ENCODE measurements at regions not wholly inside any gene's neighbourhood (a gene's known extent, or its start where the extent isn't known, plus 50 kb on each side); places are given as distances from the start of the nearest gene placed in this dataset.
"Not testable (repeated sequence)": the region's sequence is repeated elsewhere in the genome, so short reads cannot be mapped to it uniquely, and the experiment has no call there.

- no peak for DNase-seq
These were observed 253.9 kb downstream of the AGTPBP1 start for GRCh38 chr9:85487872-85488271.

- DNase-seq, result no peak
These were observed 257.5 kb downstream of the AGTPBP1 start for GRCh38 chr9:85484235-85484634.

GRCh38 chr9:85483208-85483607 is 258.5 kb downstream of the AGTPBP1 start:
- no peak for DNase-seq

DNA sequence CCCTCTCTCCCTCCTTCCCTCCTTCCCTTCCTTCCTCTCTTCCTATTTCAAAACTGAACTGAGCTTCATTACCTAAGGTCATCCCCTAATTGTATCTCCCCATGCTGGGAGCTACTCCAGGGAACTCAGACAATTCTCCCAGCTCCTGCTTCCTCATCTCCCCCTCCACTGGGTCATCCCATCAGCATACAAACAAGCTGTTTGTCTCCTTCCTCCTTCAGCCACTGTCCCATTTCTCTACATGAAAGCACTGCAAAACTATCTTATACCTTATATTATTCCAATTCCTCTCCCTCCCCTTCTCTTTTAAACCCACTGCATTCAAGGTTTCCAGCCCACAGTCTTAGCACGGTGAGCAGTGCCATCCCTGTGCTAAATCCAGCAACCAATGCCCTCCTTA is 262.4 kb downstream of the AGTPBP1 start:
- no peak for DNase-seq

- DNase-seq, result no peak
These were observed 262.9 kb downstream of the AGTPBP1 start for GRCh38 chr9:85478847-85479246.

DNA sequence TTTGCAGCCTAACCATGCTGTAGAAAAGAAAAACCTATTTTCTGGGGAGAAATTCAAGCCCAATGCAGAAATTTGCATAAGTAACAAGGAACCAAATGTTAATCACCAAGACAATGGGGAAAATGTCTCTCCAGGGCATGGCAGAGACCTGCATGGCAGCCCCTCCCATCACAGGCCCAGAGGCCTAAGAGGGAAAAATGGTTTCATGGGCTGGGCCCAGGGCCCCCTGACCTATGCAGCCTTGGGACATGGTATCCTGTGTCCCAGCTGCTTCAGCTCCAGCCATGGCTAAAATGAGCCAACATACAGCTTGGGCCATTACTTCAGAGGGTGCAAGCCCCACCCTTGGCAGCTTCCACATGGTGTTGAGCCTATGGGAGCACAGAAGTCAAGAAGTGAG is 266.9 kb downstream of the AGTPBP1 start:
- DNase-seq, result not testable (repeated sequence)

DNA sequence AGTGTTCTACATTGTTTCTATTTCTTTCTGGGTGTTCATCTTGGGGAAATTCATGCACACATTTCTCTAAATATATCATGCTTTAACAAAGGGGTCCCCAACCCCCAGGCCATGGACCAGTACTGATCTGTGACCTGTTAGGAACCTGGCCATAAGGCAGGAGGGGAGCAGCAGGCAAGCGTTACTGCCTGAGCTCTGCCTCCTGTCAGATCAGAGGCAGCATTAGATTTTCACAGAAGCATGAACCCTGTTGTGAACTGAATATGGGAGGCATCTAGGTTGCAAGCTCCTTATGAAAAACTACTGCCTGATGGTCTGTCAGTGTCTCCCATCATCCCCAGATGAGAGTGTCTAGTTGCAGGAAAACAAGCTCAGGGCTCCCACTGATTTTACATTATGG is 270.0 kb downstream of the AGTPBP1 start:
- no peak for DNase-seq

DNA sequence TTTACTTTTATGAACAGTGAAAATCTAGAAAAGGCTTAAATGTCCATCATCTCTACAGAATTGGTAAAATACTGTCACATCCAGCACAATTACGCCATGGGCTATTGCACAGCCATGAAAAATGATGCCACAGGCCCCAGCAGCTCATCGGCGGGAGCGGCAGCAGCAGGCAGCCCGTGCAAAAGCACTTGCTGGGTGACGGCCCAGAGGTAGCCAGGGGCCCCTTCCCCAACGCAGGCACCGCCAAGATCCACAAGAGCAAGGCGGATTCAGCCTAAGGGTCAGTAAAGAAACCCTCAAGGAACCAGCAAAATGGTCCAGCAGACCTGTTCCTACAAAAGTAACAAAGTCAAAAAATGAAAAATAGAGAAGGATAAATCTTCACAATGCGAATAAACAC is 272.7 kb downstream of the AGTPBP1 start:
- no peak for DNase-seq

DNA sequence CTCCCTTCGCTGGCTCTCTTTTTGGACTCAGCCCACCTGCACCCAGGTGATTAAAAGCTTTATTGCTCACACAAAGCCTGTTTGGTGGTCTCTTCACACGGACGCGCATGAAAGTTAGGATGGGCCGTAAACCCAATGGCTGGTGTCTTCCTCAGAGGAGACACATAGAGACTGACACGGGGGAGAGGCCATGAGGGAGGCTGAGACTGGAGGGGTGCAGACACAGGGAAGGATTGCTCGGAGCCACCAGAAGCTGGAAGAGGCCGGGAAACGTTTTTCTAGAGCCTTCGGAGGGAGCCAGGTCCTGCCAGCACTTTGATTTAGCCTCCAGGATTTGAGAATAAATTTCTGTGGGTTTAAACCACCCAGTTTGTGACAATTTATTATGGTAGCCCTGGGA is 274.9 kb downstream of the AGTPBP1 start:
- DNase-seq, result no peak

GRCh38 chr9:85458114-85458864 is 283.5 kb downstream of the AGTPBP1 start:
- not testable (repeated sequence) for DNase-seq

DNA sequence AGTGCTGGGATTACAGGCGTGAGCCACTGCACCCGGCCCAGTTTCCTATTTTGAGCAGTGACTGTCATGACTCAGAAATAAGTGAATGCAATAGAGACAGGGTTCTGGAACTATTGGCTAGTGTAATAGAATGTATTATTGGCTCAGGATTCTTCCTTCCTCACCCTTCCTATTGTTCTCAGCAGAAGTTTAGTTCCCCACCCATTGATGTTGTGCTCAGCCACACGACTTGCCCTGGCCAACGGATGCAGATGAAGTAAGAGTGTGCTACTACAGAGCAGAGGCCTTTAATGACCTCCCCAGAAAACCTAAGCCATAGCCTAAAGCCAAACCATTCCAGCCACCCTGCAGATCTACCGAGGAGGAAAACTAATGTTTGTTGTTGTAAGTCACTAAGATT is 287.9 kb downstream of the AGTPBP1 start:
- DNase-seq, result no peak

DNA sequence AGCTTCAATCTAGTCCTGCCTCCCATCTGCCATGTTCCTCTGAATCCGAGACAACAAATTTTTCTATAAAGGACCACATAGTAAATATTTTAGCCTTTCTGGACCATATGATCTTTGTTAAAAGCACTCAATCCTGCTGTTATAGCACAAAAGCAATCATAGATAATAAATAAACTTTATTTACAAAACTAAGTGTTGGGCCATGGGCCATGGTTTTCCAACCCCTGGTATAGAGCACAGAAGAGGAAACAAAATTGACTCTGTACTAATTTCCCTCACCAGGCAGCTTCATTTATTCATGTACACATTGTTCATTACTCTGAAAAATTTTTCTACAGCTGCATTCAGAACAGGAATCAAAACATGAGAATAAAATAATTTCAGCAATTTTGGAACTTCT is 288.9 kb downstream of the AGTPBP1 start:
- no peak for DNase-seq

- DNase-seq, result no peak
These were observed 290.1 kb downstream of the AGTPBP1 start for GRCh38 chr9:85451680-85452079.

GRCh38 chr9:85445887-85446286 is 295.9 kb downstream of the AGTPBP1 start:
- no peak for DNase-seq

GRCh38 chr9:85444243-85444642 is 297.5 kb downstream of the AGTPBP1 start:
- no peak for DNase-seq

GRCh38 chr9:85443190-85443598 is 298.6 kb downstream of the AGTPBP1 start:
- DNase-seq, result no peak

DNA sequence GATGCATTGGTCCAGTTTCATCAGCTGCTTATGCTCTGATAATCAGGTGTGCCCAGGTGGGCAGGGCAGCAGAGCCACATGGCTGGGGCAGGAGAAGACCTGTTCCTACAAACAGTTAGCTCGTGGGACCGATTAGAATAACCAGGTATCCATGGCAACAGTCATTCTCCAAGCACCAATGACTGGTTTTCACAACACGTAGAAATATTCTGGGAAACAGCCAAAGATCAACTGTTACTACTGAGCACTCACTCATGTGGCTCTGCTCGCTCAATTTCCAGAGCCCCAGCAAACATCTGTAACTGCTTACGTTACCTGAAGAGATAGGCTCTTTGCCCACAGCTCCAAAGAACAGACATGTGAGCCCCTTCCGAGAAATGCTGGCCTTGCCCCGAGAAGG is 302.0 kb downstream of the AGTPBP1 start:
- no peak for DNase-seq

GRCh38 chr9:85433956-85434355 is 307.8 kb downstream of the AGTPBP1 start:
- not testable (repeated sequence) for DNase-seq

GRCh38 chr9:85433551-85433950 is 308.2 kb downstream of the AGTPBP1 start:
- DNase-seq, result not testable (repeated sequence)

- DNase-seq, result no peak
These were observed 308.7 kb downstream of the AGTPBP1 start for GRCh38 chr9:85433046-85433445.

DNA sequence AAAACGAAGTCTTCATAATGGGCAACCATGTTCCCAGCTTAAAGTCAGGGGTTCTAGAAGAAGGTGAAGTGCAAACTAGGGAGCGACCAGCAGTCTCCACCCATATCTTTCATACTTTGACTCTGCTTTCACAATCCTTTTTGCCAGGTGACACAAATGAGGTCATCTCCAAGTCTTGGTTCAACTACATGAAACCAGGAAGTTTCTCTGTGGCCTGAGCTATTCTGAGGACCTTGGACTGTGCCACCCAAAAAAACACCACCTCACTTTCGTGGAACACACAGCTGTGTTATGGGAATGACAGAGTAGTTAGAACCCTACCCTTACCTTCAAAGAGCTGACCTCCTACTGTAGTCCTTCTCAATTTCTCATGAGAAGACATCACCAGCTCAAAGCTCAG is 309.2 kb downstream of the AGTPBP1 start:
- no peak for DNase-seq

DNA sequence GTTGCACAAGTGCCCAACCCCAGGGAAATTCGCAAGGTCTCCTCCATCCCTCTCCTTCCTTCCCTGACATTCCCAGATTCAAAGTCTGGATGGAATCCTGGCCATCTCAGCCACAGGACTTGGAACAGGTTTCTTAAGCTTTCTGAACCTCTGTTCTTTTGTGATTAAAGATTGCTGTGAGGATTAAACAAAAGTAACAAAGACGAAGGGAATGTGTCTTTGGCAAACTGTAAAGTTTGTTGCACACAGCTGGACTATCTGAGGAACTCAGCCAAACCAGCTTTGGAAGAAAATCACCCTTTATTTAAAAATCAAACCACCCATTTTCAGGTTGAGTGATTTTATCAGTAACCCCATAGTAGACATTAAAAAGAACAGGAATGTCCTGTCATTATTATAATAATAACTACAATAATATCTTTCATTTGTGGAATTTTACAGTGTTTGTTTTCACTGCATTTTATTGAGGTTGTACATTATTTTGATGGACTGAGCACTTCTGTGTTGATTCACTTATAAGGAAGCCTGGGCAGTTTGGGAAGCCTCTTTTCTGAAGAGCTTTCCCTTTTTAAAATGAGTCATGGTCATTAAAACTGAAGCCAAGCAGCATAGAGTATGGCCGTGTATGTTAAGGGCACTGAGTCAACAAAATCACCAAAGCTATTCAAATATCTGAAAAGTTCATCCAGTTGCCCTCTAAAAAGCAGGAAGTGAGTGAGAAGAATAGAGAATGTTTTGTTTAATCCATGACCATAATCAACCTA is 310.2 kb downstream of the AGTPBP1 start:
- no peak for DNase-seq

DNA sequence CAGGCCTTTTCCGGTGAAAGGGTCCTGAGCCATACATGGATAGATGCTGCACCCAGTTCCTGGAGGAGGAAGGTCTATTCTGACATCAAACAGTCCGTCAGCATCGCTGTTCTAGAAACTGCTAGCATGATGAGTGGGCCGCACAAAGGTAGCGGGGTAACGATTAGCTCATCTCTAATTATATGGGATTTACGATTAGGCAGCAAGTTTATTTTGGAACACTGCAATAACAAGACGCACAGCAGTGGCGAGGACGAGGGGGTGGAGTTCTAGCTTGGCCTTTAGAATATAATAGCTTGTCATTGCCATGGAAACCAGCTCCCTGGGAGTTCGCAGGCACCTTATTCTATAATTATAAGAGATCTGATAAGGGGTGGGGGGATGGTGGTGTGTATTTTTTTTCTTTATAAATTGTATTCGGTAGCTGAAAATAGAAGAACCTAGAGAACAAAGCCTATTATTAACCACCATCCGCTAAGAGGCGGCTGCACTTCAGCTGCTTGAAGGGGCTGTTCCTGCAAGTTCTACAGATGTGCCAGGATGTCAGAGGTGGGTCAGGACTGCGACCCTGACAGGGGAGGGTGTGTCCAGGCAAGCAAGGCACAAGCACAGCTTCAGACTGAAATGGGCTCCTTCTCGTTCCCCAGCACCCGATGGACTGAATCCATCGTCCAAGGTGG is 311.0 kb downstream of the AGTPBP1 start:
- DNase-seq, result no peak

- no peak for DNase-seq
These were observed 313.5 kb downstream of the AGTPBP1 start for GRCh38 chr9:85428230-85428629.

Measured in CD4-positive, alpha-beta T cell treated with Interferon gamma for 1 hour (primary cell).